ENCODE measurements at regions not wholly inside any gene's neighbourhood (a gene's known extent, or its start where the extent isn't known, plus 50 kb on each side); places are given as distances from the start of the nearest gene placed in this dataset.

DNA sequence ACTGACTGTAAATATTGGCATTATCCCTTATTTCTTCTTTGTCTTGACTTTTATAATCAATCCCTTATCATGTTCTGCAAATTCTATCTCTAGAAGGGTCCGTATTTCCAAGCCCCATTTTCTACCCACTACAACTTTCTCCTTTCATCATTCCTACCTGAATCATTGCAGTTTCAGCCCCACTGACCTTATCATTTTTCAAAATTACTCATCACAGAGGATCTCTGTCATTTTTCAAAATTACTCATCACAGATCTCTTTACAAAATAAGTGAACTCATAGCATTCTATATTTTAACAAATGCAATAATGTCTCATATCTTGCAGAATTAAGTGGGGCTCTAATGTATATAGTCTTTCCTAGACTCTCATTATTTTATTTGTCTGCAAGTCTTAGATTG lies 256.9 kb upstream of the COX7C start:
- no peak for DNase-seq
- Histone ChIP-seq H3K27me3 (replicated peaks in 1 of 7) (no peaks in the 10 kb centered on the region), H3K9me3 (no peaks in the 10 kb centered on the region), H3K4me3 (no peak overlapping the region), H3K27ac (no peak overlapping the region), H3K36me3 (no peaks in the 10 kb centered on the region), H3K4me1 (no peaks in the 10 kb centered on the region)
- TF ChIP-seq, protein P1, sequence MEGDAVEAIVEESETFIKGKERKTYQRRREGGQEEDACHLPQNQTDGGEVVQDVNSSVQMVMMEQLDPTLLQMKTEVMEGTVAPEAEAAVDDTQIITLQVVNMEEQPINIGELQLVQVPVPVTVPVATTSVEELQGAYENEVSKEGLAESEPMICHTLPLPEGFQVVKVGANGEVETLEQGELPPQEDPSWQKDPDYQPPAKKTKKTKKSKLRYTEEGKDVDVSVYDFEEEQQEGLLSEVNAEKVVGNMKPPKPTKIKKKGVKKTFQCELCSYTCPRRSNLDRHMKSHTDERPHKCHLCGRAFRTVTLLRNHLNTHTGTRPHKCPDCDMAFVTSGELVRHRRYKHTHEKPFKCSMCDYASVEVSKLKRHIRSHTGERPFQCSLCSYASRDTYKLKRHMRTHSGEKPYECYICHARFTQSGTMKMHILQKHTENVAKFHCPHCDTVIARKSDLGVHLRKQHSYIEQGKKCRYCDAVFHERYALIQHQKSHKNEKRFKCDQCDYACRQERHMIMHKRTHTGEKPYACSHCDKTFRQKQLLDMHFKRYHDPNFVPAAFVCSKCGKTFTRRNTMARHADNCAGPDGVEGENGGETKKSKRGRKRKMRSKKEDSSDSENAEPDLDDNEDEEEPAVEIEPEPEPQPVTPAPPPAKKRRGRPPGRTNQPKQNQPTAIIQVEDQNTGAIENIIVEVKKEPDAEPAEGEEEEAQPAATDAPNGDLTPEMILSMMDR (IDR thresholded peaks at IDR 0.05 in 8 of 11, conservative IDR thresholded peaks at IDR 0.05 in 3 of 11) = no peak
- TF ChIP-seq POLR2AphosphoS5 (IDR thresholded peaks at IDR 0.05) (no peak), POLR2A (IDR thresholded peaks at IDR 0.05) (no peak)
- WGBS, 5 donors = 62 to 71% (median 66%) methylated on average over 1 of the region's 1 CpG
- intact Hi-C loops (cut with DNase I; ENCODE audit: low total_unique reads) = no loop called here

DNA sequence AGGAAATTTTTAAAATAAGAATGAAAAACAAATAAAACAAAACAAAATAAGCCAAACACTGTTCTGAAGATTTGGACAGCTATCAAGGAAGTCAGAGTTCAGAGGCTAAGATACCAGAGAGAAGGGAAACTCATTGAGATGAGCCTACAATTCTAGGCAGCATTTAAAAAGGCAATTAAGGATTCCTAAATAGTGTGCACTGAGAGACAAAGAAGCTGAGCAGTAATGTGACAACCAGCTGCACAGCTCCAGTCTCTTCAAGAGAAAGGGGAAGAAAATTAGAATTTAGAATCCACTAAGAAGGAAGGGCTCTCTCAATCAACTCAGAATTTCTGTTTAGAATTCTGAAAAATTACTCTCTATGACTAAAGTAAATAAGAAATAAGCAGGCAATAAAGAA lies 246.7 kb upstream of the COX7C start:
- intact Hi-C loops (cut with DNase I; ENCODE audit: low total_unique reads) = no loop called here
- no peaks in the 10 kb centered on the region for H3K4me1 ChIP-seq
- no peaks in the 10 kb centered on the region for H3K27me3 ChIP-seq (replicated peaks in 1 of 7)
- H3K27ac ChIP-seq = no peak overlapping the region
- peaks cover 0 to 8% (median 1%) of the 10 kb centered on the region in 8 donors for H3K9me3 ChIP-seq
- DNase-seq = no peak
- TF ChIP-seq, protein P1 (IDR thresholded peaks at IDR 0.05 in 8 of 11, conservative IDR thresholded peaks at IDR 0.05 in 3 of 11) = no peak
- no peak for TF ChIP-seq POLR2AphosphoS5 (IDR thresholded peaks at IDR 0.05)
- TF ChIP-seq POLR2A (IDR thresholded peaks at IDR 0.05) = no peak
- H3K36me3 ChIP-seq = no peaks in the 10 kb centered on the region
- H3K4me3 ChIP-seq = no peak overlapping the region

DNA sequence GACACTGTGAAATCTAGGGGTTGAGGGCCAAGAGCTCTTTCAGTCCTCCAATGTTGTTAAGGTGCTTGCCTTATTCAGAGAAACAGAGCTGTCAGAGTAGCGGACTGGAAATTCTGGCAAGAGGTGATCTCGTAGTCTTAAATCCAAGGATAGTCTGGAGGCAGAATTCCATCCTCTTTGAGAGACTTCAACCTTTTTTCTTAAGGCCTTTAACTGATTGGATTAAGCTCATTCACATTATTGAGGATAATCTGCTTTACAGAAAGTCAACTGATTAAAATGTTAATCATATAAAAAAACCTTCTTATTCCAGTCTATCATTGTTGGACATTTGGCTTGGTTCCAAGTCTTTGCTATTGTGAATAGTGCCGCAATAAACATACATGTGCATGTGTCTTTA lies 243.1 kb upstream of the COX7C start:
- intact Hi-C loops (cut with DNase I; ENCODE audit: low total_unique reads) = no loop called here
- Histone ChIP-seq H3K36me3 (no peaks in the 10 kb centered on the region), H3K9me3 (peaks cover 0 to 8% (median 1%) of the 10 kb centered on the region in 8 donors), H3K4me1 (no peaks in the 10 kb centered on the region), H3K4me3 (no peak overlapping the region), H3K27me3 (replicated peaks in 1 of 7) (no peaks in the 10 kb centered on the region), H3K27ac (no peak overlapping the region)
- 86 to 93% (median 88%) methylated on average over 3 of the region's 3 CpGs for WGBS, 5 donors
- DNase-seq = no peak
- TF ChIP-seq, protein P1 (IDR thresholded peaks at IDR 0.05 in 8 of 11, conservative IDR thresholded peaks at IDR 0.05 in 3 of 11) = no peak
- TF ChIP-seq POLR2AphosphoS5 (IDR thresholded peaks at IDR 0.05) (no peak), POLR2A (IDR thresholded peaks at IDR 0.05) (no peak)

DNA sequence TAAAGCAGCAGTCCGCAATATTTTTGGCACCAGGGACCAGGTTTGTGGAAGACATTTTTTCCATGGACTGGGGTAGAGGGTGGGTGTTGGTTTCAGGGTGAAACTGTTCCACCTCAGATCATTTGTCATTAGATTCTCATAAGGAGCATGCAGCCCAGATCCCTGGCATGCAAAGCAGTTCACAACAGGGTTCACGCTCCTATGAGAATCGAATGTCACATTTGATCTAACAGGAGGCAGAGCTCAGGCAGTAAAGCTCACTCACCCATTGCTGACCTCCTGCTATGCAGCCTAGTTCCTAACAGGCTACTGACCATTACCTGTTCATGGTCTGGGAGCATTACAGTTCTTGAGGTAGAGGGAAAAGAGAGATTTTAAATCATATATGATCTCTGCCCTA lies 241.5 kb upstream of the COX7C start:
- 85 to 98% (median 88%) methylated on average over 3 of the region's 3 CpGs for WGBS, 5 donors
- H3K4me1 ChIP-seq = no peaks in the 10 kb centered on the region
- peaks cover 0 to 8% (median 1%) of the 10 kb centered on the region in 8 donors for H3K9me3 ChIP-seq
- no peaks in the 10 kb centered on the region for H3K36me3 ChIP-seq
- no peaks in the 10 kb centered on the region for H3K27me3 ChIP-seq (replicated peaks in 1 of 7)
- intact Hi-C loops (cut with DNase I; ENCODE audit: low total_unique reads) = no loop called here
- H3K4me3 ChIP-seq = no peak overlapping the region
- TF ChIP-seq, protein P1 (IDR thresholded peaks at IDR 0.05 in 8 of 11, conservative IDR thresholded peaks at IDR 0.05 in 3 of 11) = no peak
- TF ChIP-seq POLR2A (IDR thresholded peaks at IDR 0.05) (no peak), POLR2AphosphoS5 (IDR thresholded peaks at IDR 0.05) (no peak)
- no peak for DNase-seq
- H3K27ac ChIP-seq = no peak overlapping the region
